Non-pigmented ciliary epithelial cell (primary cell): ENCODE measurements at regions not wholly inside any gene's neighbourhood (a gene's known extent, or its start where the extent isn't known, plus 50 kb on each side); places are given as distances from the start of the nearest gene placed in this dataset.

Experiments used
- DNase-seq: peaks from one replicate; pipeline ENCODE4 v3.0.0-alpha.2; 2010; ENCODE audit warnings: low read depth

DNA sequence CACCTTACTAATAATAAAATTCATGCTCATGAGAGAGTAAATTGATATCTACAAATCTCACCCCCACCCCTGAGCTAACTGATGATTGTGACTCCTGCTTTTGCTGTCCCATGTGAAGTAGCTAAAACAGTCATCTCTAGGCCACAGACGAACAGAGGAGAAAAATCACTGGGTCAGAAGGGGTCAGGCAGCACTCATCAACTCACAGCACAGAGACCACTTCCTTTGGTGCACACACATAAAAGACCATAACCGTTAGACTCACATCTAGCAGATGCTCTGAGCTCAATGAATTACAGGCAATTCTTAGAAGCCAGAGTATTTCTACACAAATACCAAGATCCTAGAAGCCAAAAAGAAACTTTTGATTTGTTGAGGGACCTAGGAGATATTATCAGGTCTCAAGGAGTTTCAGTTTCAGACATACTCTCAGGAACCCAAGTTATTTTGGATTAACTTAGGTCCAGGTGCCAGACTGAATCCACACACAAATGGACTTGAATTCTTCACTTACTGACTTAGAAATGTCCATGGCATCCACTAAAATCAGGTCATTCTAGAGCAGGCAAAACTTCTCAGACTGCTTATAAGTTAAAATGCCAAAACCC lies 65.0 kb upstream of the TES start:
- DNase-seq = no peak

GRCh38 chr7:116148108-116148507 lies 62.2 kb upstream of the TES start:
- no peak for DNase-seq

DNA sequence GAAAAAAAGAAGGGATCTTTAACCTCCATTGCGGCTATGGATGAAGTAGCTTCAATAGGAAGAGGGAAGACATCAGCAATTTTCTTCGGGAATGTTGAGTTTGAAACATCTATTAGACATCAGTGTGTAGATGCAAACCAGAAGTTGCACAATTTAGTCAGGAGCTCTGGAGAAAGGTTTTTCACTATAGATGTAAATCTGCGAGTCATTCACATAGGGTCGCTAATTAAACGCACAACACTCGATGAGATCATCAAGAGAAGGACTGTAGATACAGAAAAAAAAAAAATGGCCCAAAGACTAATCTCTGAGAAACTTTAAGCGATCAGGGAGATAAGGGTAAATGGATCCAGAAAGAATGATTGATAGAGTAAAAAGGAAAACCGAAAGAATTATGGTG lies 61.7 kb upstream of the TES start:
- DNase-seq = no peak

DNA sequence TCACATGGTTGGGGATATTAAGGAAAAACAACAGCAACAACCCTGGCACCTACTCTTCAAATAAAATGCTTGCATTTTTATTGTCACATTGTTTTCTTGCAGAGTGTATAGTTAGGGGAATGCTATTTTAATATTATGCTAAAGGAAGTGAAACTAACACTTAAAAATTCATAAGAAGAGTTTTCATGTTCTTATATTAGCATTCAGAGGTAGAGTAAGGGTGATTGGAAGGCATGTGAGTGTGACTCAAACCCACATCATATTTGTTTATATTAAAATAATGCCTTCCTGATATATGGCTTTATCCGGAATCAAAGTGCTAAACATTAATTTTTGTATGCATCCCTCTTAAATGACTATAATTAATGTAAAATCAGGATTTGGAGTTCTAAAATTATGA lies 59.8 kb upstream of the TES start:
- no peak for DNase-seq

- no peak for DNase-seq
These were observed 58.1 kb upstream of the TES start for GRCh38 chr7:116152276-116152675.

GRCh38 chr7:116153050-116153449 lies 57.3 kb upstream of the TES start:
- no peak for DNase-seq

DNA sequence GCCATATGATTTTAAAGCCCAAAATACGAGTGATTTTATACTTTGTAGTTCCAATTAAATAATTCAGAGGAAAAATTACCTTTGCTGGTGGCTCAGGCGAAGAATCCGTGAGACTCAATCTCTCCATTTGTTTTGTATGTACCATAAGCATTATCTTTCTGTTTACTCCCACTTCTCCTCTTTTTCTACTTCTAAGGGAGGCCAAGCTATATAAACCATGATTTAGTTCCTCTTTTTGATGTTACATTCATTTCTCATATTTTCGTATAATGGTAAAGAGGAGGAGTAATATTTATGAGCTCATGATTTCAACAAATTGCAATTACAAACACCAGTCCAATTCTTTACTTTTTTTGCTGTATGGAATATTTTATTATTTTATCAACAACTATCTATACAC lies 50.6 kb upstream of the TES start:
- no peak for DNase-seq
